HCT116 (cell line): ENCODE measurements at regions not wholly inside any gene's neighbourhood (a gene's known extent, or its start where the extent isn't known, plus 50 kb on each side); places are given as distances from the start of the nearest gene placed in this dataset.

ENCODE experiments used
- EZH2 ChIP-seq: fragments of 200-600 bp; sonication (generic); IDR thresholded peaks from 2 replicates; pipeline ENCODE4 v1.6.1; 2017; ENCODE audit warnings: antibody characterized with exemption, mixed run types
- EZH2phosphoT487 ChIP-seq: fragments of 200-600 bp; IDR thresholded peaks from 2 replicates; pipeline ENCODE4 v1.6.1; 2018; ENCODE audit warnings: antibody characterized with exemption, borderline replicate concordance

- no peak for TF ChIP-seq EZH2
- TF ChIP-seq EZH2phosphoT487 = no peak
Measured at GRCh38 chr2:14533131-14533757, 99.3 kb upstream of the LRATD1 start.
